Activated CD4-positive, alpha-beta T cell treated with anti-CD3 and anti-CD28 coated beads for 48 hours (primary cell): ENCODE measurements at regions not wholly inside any gene's neighbourhood (a gene's known extent, or its start where the extent isn't known, plus 50 kb on each side); places are given as distances from the start of the nearest gene placed in this dataset.
"Not testable (repeated sequence)": the region's sequence is repeated elsewhere in the genome, so short reads cannot be mapped to it uniquely, and the experiment has no call there.

Experiments used
- DNase-seq: peaks from one replicate; pipeline ENCODE4 v3.0.0-alpha.2; 2020

DNA sequence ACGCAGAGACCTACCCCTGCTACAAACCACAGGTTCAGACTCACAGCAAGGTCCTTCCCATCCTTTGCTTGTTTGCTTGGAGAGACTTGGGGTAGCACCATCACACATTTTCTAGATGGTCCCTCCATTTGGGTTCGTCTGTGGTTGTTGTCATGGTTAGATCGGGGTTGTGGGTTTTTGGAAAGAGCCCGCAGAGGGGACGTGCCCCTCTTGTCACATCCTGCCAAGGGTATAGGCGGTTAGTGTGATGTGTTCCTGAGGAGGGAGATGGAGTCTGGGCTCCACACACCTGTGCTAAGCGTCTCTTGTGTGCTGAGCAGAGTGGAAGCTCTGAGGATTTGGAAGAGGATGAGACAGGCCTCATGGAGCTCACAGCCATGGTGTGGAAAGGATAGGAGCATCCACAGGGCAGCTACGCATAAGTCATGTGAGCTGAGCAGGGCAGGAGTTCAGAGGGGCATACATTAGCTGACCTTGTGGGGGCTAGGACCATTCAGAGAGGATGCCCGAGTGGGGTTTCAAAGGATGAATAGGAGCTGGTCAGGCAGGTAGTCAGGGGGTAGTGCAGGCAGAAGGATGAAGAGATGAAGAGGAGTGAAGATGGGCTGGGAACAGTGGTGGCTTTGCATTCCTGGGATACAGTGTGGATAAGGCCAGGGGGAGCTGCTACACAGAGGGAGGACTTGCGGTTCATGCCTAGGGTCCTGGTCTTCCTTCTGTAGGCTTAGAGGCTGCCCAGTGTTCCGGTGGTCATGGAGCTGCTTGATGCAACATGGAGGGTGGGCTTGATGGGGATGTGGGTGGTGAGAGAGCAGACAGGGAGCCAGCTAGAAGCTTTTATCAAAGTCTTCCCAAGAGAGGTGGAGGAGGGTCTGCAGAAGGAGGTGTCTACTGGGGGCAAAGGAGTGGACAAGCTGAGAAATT lies 62.9 kb downstream of the ACKR3 start:
- no peak for DNase-seq

DNA sequence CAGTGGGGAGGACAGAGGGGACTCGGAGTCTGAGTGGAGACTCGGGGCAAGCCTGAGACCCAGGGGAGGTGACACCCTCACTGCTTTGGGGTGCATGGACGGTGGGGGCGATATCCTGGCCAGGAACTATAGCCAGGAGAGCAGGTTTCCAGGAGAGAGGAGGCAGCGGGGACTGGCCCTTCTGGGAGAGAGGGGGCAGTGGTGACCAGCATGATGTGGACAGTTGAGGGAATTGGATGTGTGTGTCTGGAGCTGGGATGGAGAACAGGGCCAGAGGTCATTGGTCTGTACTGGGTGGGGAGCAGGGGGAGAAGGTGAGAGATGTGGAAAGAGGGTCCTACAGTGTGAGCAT lies 63.6 kb downstream of the ACKR3 start:
- no peak for DNase-seq

GRCh38 chr2:236633775-236634560 lies 64.3 kb downstream of the ACKR3 start:
- no peak for DNase-seq

DNA sequence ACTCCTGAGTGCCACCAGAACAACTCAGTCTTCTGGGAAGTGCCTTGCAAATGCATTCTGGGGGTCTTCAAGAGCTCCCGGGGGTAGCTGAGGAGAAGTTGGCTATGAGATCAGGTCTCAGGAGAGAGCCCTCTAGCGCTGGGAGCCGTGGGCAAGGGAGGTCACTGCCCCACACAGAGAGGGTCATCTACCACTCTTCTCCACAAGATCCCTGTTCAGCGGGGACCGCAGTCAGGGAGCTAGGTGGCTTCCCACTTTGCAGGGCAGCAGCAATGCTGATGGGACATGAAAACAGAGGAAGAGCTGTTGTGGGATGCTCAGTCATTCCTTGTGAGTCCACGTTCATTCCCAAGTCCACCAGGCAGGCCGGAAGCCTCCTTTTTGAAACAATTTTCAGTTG lies 66.6 kb downstream of the ACKR3 start:
- no peak for DNase-seq

DNA sequence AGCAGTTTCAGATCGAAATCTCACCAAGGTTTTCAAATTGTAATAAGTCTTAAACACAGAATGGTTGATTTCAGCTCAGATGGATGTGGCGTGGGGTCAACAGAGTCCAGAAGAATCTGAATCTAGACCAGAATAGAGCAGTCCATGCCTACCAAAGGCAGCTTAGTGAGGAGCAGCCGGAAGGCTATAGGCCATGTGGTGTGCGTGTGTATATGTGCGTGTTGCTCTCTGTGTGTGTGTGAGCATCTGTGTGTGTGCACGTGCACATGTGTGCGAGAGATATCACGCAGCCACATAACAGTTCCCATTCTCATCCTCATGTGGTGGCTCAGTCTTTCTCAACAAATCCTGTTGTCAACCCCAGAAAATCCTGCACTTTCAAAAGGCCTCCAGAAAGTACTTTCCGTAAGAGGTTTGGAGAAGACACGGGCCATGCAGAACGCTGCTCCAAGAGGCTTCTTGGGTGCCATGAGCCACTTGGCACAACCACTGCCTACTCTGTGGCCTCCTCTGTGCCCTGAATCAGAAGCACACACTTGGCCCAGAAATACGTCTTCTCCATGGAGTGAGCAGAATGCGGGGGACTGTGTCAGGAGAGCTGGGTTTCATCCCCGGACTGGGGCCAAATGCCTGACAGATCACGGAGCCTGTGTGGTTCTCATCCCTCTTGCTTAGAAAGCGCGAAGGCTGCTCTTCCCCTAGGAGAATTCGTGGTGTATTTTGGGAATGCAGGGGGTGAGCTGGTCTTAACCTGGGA lies 67.3 kb downstream of the ACKR3 start:
- DNase-seq = no peak

DNA sequence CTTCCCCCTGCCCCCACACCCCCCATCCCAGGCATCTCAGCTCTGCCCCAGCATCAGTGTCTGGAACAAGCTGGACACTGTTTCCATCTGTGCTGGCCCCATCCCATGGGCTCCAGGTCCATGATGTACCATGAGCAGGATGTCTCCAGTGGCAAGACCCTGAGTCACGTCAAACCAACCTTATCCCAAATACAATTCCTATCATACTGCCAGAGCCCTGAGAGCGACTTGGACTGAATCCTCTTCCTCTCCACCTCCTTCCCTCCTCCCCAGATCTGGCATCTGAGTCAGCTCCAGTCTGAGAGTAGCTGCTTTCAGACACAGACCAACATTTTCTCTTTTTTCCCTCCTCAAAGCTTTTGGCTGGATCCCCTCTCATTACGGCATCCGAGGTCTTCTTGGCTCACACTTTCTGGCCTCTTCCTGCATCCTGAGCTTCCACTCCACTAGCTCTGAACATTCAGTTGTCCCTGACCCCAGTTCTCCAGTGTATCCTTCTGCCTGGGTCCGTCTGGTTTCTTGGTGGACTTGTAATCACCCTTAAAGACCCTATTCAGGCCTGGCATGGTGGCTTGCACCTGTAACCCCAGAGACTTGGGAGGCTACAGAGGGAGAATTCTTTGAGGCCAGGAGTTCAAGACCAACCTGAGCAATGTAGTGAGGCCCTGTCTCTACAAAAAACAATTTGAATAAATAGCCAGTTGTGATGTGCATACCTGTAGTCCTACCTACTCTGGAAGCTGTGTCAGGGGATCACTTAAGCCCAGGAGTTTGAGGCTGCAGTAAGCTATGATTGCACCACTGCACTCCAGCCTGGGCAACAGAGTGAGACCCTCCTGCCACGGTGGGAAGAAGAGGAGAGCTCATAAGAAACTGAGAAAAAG lies 68.3 kb downstream of the ACKR3 start:
- DNase-seq = no peak

GRCh38 chr2:236638707-236639106 lies 69.1 kb downstream of the ACKR3 start:
- no peak for DNase-seq

DNA sequence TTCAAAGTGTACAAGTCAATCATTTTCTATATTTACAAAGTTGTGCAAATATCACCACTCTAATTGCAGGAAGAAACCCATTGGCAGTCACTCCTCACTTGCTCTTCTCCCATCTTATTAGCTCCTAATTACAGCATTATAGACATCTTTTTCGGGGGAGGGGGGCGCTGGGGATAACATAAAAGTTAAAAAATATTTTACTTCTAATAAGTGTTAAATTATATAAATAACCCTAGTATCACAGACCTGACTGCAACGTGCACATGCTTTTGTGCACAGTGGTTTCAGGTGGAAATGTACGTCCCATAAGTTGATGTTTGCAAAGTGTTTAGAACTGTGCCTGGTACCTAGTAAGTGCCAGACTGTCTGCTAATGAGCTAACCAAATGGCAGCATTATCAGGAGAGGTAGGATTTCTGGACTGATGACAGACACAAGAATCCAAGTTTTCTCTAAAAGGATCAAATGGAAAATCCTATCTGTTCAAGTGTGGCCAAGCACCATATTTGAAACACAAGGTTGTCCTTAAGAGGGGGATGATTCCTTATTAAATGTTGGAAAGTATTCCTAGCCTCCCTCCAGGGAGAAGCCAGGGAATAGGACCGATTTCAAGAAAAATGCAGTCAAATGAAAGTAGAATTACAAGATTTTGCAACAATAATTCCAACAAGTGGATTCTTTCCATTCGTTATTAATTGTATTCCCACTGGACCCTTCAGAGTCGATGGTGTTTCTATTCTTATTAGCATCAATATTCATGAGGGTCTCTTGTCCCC lies 70.0 kb downstream of the ACKR3 start:
- DNase-seq = no peak

DNA sequence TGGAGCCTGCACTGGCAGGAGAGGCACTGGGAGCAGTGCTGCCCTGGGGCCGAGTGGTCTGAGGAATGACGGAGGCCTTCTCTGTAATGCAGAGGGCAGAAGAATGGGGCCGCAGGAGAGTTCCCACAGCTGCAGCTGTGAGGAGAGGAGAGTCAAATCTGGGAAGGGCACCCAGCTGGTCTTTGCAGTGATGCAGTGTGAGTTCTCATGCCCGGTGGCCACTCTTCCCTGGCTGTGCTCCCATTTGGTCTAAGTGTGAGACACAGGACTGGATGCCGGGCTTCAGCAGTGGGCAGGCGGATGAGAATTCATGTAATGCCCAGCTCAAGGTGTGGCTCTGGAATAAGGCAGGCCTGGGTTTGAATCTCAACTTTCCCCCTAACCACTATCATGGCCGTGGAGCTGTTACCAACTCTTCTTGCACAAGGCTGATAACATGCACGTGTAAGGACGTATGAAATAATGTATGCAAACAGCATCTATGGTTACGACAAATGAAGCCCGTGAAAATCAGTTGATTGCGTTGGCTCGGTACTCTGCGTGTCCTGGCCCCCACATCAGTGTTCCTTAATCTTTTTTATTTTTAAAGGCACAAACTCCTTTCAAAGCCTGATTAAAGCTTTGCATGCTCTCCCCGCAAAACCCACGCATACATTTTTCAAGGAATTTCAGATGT lies 71.6 kb downstream of the ACKR3 start:
- DNase-seq = no peak

DNA sequence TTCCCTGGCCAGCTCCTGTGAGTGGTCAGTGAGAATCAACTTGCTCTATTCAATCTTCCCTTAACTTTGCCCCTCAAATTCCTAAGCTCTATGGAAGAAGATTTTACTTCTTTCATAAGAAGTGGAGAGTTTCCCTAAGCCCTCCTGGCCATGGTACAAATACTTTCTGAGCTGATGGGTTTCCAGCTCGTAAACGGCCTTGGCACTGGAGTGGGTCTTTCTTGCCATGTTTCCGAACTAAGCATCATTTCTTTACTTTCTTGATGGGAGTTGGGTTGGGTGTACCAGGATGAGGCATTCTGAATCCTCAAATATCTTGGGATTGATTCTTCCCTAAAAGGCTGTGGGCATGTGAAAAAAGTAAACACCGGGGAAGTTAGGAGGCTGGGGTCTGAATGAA lies 72.5 kb downstream of the ACKR3 start:
- DNase-seq = no peak

- DNase-seq = no peak
Observed at GRCh38 chr2:236642584-236643291, 73.1 kb downstream of the ACKR3 start.

DNA sequence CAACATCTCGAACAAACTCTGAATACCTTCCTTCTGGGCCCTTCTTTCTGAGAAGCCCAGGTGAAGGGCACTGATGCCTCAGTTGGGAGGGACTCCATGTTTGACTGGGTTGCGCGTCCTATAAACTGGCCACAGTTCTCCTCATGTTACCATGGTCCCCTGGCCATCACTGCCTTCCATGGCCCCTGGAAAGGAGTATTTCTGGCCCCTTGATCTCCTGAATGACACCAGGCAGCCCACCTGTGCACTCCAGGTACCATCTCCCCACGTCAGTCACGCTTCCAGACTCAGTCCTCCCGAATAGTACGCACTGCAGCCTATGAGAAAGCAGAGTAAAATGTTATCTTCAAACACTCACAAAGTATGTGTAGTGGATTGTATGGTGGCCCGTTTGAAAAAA lies 73.9 kb downstream of the ACKR3 start:
- no peak for DNase-seq

DNA sequence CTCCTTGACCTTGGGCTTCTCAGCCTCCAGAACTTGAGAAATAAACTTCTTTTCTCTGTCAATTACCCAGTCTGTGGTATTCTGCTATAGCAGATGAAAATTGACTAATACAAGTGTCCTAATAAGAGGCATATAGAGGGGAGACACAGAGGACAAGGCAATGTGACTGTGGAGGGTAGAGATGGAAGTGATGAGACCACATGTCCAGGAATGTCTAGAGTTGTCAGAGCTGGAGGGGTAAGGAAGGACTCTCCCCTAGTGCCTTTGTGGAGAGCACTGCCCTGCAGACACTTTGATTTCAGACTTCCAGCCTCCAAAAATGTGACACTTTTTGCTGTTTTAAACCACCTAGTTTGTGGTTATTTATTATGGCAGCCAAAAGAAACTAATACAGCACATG lies 74.4 kb downstream of the ACKR3 start:
- no peak for DNase-seq

DNA sequence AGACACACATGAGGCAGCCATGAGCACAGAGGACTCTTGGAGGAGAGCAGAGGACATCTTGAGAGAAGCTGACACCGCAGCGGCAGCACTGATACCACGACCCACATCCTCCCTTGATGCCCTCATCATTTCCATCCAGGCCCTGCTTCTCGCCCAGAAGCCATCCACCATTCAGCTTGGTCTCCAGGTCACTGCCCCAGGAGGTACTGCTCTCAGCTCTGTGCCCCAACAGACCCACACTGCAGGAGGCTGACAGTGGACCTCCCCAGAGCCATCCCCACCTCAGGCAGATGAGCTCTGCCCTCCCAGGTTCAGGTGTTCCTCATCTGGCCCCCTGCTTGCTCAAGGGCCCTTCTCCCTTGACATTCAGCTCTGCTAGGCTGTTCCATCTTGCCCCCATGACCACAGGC lies 74.9 kb downstream of the ACKR3 start:
- DNase-seq = no peak

DNA sequence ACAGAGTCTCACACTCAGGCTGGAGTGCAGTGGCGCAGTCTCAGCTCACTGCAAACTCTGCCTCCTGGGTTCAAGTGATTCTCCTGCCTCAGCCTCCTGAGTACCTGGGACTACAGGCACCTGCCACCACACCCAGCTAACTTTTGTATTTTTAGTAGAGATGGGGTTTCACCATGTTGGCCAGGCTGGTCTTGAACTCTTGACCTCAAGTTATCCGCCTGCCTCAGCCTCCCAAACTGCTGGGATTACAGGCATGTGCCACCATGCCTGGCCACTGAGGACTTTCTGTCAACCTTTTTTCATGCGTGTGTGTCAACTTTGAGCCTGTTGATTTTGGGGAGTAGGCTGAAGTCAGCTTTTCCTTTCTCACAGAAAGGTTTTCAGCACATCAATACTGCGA lies 75.5 kb downstream of the ACKR3 start:
- not testable (repeated sequence) for DNase-seq

DNA sequence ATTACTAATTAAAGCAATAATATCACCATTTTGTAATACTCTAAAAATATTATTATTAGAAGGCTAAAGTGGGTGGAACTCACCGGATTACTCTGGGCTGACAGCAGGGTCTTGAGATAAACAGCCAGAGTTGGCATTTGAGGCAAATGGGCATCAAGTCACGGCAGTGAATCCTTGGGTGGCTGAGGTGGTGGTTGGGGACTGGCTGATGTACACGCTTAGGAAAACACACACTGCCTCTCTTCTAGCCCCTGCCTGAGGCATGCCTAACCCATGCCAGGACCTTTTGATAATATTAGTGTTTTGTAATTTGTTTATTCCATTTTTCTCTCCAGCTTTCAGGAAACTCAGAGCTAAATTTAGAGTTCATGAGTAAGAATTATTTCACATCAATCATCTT lies 76.8 kb downstream of the ACKR3 start:
- no peak for DNase-seq

GRCh38 chr2:236646871-236647270 lies 77.2 kb downstream of the ACKR3 start:
- no peak for DNase-seq

DNA sequence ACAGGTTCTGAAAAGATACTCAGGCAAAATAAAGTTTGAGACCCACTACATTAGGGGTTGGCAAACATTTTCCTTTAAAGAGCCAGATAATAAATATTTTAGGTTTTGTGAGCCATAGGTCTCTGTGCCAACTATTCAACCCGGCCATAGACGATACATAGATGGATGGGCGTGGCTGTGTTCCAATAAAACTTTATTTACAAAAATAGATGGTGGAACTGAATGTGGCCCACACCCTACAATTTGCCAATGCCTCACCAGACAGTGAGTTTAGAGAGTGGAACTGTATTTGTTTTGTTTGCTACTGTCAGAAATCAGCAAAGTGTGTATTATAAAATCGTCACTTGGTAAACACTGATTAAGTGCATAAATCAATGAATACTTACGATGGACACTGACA lies 78.0 kb downstream of the ACKR3 start:
- DNase-seq = no peak

DNA sequence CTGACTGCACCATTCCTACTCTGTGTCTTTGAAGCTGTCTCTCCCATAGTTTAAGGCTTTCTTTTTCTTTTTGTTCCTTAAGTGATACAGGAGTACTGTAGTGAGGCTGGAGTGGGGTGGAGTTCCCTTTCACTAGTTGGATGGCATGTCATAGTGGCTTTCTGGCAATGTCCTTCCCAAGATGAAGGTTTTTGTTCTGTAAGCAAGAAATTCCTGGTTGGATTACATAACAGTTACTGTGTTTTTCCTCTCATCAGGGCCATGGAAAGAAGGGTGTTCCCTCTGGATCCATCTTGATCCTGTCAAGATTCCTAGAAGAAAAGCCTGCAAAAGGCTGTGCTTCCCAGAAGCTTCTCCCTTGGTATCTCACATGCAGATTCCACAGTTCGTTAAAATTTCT lies 84.2 kb downstream of the ACKR3 start:
- DNase-seq = no peak

DNA sequence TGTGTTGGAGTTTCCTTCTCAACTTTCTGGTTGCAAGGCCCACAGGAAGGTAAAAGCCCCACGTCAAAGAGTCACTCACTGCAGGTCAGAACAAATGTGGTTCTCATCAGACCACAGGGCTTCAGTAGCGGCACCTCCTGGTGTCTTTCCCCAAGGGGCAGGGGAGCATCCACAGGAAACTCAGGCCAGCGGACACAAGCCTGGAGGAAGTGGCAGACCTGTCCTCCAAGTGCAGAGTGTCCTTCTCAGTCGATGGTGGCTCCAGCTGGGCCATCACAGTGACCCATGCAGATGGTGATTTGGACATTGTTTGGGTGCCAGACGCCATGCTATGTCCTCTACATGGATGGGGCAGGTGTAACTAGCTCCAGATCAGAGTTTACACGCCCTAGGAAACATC lies 84.9 kb downstream of the ACKR3 start:
- DNase-seq = no peak
